GM21737 (cell line): ENCODE measurements at regions not wholly inside any gene's neighbourhood (a gene's known extent, or its start where the extent isn't known, plus 50 kb on each side); places are given as distances from the start of the nearest gene placed in this dataset.

Experiments
- ATAC-seq: cut with Tn5 transposase; IDR thresholded peaks from one replicate; pipeline ENCODE4 v1.9.1; 2021; ENCODE audit warnings: mild to moderate bottlenecking, moderate library complexity; ENCODE audit not compliant: unreplicated experiment

DNA sequence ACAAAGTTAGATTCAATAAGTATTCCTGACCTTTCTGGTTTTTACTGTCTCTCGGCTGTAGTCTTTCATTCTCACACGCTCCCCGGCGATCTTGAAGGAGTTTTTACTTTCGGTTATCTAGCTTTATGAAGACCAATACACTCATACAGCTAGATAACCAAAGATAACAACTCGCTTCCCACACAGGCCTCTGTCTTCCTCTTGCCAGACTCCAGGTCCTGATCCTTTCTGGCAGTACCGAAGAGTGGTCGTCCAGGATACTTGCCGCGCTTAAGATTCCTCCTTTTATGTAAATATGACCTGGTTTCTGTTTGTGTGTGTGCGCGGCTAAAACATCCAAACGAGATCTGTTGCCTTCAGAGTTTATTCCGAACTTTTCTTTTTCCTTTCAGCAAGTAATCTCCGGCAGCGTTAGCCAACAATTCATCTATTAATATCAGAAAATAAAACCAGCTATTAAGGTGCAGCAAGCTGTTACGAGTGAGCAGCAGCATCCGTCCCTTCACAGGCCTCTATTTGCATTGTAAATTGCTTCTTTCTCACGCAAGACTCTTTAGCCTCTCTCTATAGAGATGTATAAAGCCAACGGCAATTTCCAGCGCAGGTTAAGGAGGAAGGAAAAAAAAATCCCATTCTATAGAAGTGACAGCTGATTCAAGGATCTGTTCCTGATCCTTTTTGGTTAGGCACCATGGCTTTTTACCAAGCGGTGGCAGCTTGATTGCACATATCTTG lies 216.1 kb downstream of the MEF2C start:
- ATAC-seq = peak; percentile 52

- ATAC-seq = no peak
Measured at GRCh38 chr5:88665750-88666215, 217.2 kb downstream of the MEF2C start.

- no peak for ATAC-seq
Measured at GRCh38 chr5:88664645-88665044, 218.3 kb downstream of the MEF2C start.

DNA sequence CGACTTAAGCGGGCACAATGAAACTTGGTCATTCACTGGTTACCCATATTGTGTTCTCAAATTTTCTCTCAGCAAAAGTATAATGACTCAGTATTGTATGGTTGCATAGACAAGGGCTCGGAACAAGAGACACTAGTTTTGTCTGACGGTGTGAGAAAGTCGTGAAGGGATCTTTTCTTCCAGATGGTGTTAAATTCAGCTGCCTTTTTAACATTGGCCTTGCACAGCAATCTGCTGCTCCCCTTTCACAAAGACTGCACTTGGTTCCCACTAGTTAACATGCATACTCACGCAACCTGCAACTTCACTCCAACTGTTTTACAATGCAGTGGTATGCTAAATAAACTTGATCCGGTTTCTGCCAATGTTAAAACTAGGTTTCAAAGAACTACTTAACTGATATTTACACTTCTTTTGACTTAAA lies 219.2 kb downstream of the MEF2C start:
- no peak for ATAC-seq

DNA sequence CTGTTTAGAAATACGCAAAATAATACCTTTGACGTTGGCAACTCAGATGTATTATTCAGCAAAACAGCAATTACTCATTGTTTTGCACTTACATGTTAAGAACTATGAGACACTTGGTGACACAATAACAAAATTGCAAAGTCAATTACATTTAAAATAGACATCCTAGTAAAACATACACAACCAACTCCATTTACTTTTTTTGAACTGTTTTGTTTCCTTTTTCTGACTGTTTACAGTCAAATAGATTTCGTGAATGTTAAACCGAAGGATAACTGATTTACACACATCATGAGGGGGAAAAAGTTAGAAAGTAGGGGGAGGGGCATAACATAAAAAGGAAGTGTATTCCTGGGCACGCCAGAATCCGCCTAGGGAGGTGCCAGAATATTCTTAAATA lies 220.1 kb downstream of the MEF2C start:
- ATAC-seq = no peak

GRCh38 chr5:88661806-88662207 lies 221.2 kb downstream of the MEF2C start:
- no peak for ATAC-seq

- peak; percentile 74 for ATAC-seq
Measured at GRCh38 chr5:88660947-88661805, 221.8 kb downstream of the MEF2C start.

- ATAC-seq = peak; percentile 34
Measured at GRCh38 chr5:88660264-88660946, 222.6 kb downstream of the MEF2C start.

GRCh38 chr5:88659529-88660263 lies 223.3 kb downstream of the MEF2C start:
- ATAC-seq = peak; percentile 49

DNA sequence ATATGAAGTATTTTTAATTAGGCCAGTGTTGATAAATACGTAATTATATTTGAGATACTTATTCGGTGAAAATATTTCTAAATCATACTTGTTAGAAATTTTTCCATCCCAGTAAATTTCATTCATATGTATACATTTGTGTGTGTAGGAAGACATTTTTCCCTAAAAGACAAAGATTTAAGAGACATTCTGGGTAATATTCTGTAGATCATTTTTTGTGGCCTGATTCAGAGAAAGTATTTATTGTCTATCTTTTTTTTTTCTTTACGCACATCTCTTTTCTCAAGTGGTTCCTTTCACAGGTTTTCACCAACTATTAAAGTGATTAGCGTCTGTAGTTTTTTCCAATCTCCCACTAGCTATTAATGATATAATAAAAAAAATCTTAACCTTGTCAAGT lies 224.1 kb downstream of the MEF2C start:
- ATAC-seq = no peak

DNA sequence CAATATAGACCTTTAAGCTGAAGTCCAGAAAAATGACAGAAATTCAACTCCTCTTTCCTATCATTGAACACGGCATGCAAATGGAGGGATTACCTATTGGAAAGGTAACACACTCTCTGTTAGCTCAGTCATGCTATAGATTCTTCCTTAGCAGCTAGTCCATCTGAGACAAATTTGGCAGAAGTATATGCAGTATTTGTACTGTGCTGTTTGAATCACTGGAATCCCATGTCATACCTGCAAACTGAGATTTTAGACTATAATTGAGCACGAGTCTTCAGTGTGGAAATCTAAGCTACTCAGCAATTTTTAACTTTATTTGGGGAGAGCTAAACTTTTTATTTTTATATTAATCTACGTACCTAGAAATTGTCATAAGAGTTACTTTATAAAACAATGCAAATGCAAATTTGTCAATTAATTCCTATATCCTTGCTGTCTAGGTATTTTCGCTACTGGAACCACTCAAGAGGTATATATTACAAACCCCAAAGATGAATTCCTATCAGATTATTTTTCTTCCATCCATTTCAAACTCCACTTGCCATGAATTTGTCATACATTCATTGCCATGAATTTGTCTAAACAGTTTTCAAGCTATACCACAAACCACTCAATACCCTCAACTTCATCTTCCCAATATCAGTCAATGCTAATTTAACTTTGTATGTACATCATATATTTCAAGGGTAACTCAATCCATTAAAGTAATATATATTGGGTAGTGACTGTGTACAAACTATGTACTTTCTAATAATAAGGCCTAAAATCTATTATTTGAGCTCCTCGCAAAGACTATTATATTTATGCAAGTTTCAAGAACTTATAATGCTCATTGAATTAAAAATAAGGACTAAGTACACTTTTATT lies 224.8 kb downstream of the MEF2C start:
- ATAC-seq = no peak

DNA sequence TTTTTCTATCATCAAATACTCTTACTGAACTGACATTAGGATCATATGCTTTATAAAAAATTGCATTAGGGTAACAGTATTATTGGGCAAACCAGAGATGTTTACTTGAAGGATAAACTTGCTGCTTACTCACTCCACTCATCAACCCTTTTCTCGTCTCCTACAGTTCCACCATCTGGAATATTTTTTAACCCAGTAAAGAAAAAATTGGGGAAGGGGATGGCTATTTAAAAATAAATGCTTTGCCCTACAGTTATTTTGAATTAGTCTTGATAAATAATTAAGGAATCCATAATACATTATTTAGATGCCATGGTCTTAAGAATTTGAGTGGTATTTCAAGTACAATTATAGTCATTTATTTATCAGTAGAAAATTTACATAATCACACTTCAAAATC lies 225.8 kb downstream of the MEF2C start:
- ATAC-seq = no peak

DNA sequence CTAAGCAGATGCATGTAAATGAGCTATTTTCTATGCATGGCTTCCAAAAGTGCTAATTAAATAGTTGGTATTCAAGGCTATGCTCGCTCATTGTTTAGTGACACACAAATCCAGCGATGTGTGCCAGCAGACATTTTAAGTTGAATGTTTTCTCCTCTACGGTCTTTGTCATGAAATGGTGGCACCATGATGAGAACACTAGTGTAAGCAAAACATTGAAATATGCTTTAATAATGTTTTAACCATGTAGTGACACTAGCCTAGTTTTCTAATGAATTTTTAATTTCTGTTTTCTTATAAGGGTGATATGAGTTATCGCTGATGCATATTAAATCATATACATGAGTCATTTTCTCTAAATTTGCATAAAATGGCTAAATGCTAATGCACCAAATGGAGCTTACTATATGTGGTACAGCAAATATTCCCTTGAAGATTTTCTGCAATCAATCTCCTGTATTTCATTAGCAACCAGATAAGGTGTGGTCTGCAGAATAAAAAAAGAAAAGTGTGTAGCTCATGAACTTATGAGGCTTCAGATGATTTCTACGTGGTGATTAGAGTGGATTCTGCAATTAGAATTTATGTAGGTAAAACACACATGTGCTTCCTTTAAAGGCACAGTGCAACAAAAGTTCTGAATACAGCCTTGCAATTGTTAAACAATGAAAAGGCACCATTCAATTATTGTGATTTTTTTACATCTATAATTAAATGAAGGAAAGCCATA lies 226.6 kb downstream of the MEF2C start:
- ATAC-seq = no peak

DNA sequence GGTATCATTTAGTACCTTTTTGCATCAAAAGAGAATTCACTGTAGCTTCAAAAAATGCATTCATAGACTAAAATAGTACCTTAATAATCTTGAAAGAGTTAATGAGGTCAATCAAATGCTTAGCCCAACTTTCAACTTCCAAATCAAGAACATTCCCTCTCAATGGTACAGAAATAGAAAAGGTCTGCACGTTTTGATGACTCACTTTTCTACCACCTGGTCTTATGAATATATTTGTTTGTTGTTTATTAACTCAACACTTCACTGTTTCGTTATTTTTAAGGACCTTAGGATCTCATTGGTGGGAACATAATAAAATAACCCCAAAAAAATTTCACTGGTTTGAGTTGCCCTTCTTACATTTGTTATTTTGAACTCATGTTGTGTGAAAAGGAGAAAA lies 229.5 kb downstream of the MEF2C start:
- no peak for ATAC-seq

GRCh38 chr5:88647901-88648300 lies 235.1 kb downstream of the MEF2C start:
- no peak for ATAC-seq

DNA sequence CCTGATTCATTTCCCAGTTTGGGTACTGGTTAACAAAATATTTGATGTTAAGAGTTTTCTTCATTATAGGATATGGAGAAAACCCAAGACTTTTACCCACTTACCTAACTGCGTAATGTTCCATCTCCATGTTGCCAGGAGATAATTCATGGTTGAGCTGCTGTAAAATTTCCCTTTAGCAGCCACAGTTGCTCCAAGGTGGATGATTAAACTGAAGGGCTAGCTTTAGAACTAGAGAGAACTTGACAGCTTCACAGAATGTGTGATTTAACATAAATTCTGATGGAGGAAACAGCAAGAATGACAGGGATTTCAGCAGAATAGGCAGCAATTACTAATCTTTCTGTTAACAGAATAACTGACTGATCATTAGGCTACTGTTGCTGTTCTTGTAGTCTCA lies 236.1 kb downstream of the MEF2C start:
- ATAC-seq = no peak

DNA sequence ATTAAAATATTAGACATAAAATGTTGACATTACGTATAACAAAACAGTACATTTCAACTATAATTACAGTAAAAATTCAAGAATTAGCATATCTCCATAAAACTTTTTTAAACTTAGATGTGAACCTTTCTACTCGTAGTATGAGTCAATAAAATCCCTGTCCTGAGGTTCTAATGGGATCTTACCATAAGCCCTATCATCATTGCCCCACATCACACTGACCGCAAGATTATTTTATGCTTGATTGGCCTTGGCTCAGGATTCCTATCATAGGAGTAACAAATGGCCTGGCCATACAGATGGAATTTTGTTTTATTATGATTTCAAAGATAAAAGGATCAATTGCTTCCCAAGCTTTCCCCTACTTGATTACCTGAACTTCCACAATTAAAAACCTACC lies 238.3 kb downstream of the MEF2C start:
- ATAC-seq = no peak

DNA sequence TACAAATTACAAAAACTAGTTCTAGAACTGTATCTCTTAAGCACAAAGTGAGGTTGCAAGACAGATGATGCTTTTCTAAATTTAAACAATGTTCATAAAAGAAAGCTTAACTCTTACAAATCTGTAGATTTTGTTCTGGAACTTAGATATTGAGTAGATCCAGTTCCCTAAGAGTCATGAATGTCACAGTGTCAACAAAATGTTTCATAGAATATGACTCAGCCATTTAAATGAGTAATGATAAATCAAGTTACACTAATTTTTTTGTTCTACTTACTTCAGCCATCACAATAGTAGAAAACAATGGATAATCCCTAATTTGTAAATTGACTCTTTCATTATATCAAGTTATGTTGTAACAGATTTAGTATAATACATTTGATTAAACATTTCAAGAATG lies 239.7 kb downstream of the MEF2C start:
- ATAC-seq = no peak

DNA sequence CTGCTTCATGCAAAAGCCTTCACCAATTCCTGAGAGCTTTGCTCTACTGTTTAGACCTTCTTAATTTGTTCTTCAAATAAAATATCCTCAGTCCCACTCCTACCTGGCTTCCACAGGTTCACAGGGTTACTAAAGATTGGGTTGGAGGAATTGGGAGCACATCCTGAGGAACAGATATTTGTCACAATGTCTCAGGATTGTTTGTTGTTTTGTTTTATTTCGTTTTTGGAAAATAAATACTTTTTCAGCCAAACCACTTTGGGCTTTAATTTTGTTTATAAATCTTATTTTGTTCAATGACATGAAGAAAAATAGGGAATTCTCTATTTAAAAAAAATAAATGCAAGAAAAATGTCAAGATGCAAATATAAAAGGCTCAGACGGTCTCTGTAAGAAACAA lies 249.0 kb downstream of the MEF2C start:
- ATAC-seq = no peak
